ENCODE measurements at regions not wholly inside any gene's neighbourhood (a gene's known extent, or its start where the extent isn't known, plus 50 kb on each side); places are given as distances from the start of the nearest gene placed in this dataset.
A peak's percentile ranks its signal among the peaks of the same experiment; 100 is the strongest.

DNA sequence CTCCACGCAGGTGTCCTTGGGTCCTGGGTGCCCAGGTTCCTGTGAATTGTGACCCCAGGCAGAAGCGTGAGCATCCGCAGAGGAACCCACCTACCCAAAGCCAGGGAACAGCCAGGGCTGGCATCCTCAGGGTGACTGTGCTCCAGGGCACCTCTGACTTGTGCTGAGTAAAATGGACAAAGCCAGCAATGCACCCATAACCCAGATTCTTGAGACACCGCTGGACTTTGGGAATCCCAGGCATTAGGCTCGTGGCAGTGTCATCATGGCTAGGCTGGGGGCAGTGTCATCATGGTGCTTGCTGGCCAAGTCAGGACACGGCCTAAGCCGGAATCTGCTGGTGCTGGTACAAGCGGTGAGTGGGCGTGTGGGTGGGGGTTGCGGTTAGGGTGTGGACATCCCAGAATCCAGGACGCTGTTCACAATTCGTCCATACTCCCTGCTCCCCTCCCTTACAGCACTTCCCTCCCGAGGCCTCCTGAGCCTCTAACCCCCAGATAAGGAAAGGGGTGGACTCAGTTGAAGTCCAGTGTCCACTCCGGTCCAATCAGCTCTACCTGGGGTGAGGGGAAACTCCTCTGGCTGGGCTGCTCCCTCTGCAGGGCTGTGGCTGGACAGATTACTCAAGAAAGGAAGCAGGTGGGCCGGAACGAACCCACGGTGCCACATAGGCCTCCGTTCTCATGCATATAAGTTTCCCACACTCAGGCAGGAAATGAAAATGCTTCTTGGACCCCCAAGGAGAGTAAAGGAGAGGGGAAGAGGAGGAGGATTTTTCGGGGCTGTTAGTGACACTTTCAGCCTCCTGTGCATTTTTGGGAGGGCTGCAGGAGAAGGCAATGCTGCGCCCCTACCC, 138.9 kb downstream of the SEC14L1 start (continued):
- TF ChIP-seq, protein P1, sequence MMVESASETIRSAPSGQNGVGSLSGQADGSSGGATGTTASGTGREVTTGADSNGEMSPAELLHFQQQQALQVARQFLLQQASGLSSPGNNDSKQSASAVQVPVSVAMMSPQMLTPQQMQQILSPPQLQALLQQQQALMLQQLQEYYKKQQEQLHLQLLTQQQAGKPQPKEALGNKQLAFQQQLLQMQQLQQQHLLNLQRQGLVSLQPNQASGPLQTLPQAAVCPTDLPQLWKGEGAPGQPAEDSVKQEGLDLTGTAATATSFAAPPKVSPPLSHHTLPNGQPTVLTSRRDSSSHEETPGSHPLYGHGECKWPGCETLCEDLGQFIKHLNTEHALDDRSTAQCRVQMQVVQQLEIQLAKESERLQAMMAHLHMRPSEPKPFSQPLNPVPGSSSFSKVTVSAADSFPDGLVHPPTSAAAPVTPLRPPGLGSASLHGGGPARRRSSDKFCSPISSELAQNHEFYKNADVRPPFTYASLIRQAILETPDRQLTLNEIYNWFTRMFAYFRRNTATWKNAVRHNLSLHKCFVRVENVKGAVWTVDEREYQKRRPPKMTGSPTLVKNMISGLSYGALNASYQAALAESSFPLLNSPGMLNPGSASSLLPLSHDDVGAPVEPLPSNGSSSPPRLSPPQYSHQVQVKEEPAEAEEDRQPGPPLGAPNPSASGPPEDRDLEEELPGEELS (CRISPR knock-in tag; IDR thresholded peaks at IDR 0.05) = peak; percentile 79
- TF ChIP-seq ZNF431 (CRISPR knock-in tag; IDR thresholded peaks at IDR 0.05; ENCODE audit: borderline replicate concordance, low read depth) = no peak
- 0 out of 2 replicates have a peak, but pooled peaks have one; percentile 19 for TF ChIP-seq GTF3A (CRISPR knock-in tag; conservative IDR thresholded peaks at IDR 0.05)
- TF ChIP-seq POGZ (CRISPR knock-in tag; IDR thresholded peaks at IDR 0.05) = peak; percentile 73
- TF ChIP-seq, protein P2, sequence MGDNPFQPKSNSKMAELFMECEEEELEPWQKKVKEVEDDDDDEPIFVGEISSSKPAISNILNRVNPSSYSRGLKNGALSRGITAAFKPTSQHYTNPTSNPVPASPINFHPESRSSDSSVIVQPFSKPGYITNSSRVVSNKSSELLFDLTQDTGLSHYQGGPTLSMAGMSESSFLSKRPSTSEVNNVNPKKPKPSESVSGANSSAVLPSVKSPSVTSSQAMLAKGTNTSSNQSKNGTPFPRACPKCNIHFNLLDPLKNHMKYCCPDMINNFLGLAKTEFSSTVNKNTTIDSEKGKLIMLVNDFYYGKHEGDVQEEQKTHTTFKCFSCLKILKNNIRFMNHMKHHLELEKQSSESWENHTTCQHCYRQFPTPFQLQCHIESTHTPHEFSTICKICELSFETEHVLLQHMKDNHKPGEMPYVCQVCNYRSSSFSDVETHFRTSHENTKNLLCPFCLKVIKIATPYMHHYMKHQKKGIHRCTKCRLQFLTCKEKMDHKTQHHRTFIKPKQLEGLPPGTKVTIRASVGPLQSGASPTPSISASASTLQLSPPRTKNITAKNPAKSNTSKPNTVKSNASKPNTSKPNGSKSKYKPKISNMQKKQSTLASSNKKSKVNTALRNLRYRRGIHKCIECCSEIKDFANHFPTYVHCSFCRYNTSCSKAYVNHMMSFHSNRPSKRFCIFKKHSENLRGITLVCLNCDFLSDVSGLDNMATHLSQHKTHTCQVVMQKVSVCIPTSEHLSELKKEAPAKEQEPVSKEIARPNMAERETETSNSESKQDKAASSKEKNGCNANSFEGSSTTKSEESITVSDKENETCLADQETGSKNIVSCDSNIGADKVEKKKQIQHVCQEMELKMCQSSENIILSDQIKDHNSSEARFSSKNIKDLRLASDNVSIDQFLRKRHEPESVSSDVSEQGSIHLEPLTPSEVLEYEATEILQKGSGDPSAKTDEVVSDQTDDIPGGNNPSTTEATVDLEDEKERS (CRISPR knock-in tag; IDR thresholded peaks at IDR 0.05) = peak; percentile 76; the same call in 1 of the 2 replicates
- TF ChIP-seq ZNF143 (CRISPR knock-in tag; IDR thresholded peaks at IDR 0.05) = peak; percentile 21; the same call in 1 of the 2 replicates
- no peak for TF ChIP-seq SRSF4 (IDR thresholded peaks at IDR 0.05; ENCODE audit: low read depth, low read length, poor library complexity, severe bottlenecking)
- peak; percentile 63; the same call in 1 of the 2 replicates for TF ChIP-seq MIXL1 (CRISPR knock-in tag; IDR thresholded peaks at IDR 0.05)
- TF ChIP-seq ZFP41 (CRISPR knock-in tag; IDR thresholded peaks at IDR 0.05; ENCODE audit: borderline replicate concordance) = 0 out of 2 replicates have a peak, but pooled peaks have one; percentile 7
- TF ChIP-seq ZNF615 (CRISPR knock-in tag; IDR thresholded peaks at IDR 0.05; ENCODE audit: borderline replicate concordance) = no peak; the same call in 1 of the 2 replicates
- TF ChIP-seq ZNF224 (CRISPR knock-in tag; IDR thresholded peaks at IDR 0.05) = no peak; the same call in 1 of the 2 replicates
- TF ChIP-seq BHLHE40 (IDR thresholded peaks at IDR 0.05; ENCODE audit: low read length) = no peak
- TF ChIP-seq, protein P3, sequence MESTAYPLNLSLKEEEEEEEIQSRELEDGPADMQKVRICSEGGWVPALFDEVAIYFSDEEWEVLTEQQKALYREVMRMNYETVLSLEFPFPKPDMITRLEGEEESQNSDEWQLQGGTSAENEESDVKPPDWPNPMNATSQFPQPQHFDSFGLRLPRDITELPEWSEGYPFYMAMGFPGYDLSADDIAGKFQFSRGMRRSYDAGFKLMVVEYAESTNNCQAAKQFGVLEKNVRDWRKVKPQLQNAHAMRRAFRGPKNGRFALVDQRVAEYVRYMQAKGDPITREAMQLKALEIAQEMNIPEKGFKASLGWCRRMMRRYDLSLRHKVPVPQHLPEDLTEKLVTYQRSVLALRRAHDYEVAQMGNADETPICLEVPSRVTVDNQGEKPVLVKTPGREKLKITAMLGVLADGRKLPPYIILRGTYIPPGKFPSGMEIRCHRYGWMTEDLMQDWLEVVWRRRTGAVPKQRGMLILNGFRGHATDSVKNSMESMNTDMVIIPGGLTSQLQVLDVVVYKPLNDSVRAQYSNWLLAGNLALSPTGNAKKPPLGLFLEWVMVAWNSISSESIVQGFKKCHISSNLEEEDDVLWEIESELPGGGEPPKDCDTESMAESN (CRISPR knock-in tag; conservative IDR thresholded peaks at IDR 0.05) = peak; percentile 21; the same call in 1 of the 2 replicates
- TF ChIP-seq CCDC6 (CRISPR knock-in tag; IDR thresholded peaks at IDR 0.05) = peak; percentile 65; the same call in 1 of the 2 replicates
- no peak for TF ChIP-seq SMARCC2 (IDR thresholded peaks at IDR 0.05)
- TF ChIP-seq, protein P4, sequence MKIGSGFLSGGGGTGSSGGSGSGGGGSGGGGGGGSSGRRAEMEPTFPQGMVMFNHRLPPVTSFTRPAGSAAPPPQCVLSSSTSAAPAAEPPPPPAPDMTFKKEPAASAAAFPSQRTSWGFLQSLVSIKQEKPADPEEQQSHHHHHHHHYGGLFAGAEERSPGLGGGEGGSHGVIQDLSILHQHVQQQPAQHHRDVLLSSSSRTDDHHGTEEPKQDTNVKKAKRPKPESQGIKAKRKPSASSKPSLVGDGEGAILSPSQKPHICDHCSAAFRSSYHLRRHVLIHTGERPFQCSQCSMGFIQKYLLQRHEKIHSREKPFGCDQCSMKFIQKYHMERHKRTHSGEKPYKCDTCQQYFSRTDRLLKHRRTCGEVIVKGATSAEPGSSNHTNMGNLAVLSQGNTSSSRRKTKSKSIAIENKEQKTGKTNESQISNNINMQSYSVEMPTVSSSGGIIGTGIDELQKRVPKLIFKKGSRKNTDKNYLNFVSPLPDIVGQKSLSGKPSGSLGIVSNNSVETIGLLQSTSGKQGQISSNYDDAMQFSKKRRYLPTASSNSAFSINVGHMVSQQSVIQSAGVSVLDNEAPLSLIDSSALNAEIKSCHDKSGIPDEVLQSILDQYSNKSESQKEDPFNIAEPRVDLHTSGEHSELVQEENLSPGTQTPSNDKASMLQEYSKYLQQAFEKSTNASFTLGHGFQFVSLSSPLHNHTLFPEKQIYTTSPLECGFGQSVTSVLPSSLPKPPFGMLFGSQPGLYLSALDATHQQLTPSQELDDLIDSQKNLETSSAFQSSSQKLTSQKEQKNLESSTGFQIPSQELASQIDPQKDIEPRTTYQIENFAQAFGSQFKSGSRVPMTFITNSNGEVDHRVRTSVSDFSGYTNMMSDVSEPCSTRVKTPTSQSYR (CRISPR knock-in tag; IDR thresholded peaks at IDR 0.05; ENCODE audit: borderline replicate concordance) = peak; percentile 79; the same call in 1 of the 2 replicates
- TF ChIP-seq ZKSCAN5 (CRISPR knock-in tag; IDR thresholded peaks at IDR 0.05) = no peak
- peak; percentile 52; the same call in 1 of the 2 replicates for TF ChIP-seq IRX3 (CRISPR knock-in tag; IDR thresholded peaks at IDR 0.05; ENCODE audit: borderline replicate concordance, low read depth)
- TF ChIP-seq ZNF253 (CRISPR knock-in tag; IDR thresholded peaks at IDR 0.05; ENCODE audit: borderline replicate concordance) = no peak; the same call in 1 of the 2 replicates

All from HepG2 (cell line).